ENCODE measurements at regions not wholly inside any gene's neighbourhood (a gene's known extent, or its start where the extent isn't known, plus 50 kb on each side); places are given as distances from the start of the nearest gene placed in this dataset.

GRCh38 chr6:137816688-137817618 is 50.1 kb upstream of the TNFAIP3 start:
- no peak for DNase-seq (ENCODE audit: low read depth)
- TF ChIP-seq CTCF (IDR thresholded peaks at IDR 0.05; ENCODE audit: insufficient read depth, low read depth, low read length, missing control alignments), result no peak
- no peak overlapping the region for H3K4me3 ChIP-seq (ENCODE audit: low read depth, low read length)
